Psoas muscle (tissue), 7 donors: ENCODE measurements at regions not wholly inside any gene's neighbourhood (a gene's known extent, or its start where the extent isn't known, plus 50 kb on each side); places are given as distances from the start of the nearest gene placed in this dataset.
A peak's percentile ranks its signal among the peaks of the same experiment; 100 is the strongest.

ENCODE experiments used
- ATAC-seq, 4 donors: fragments of 200-7000 bp; cut with Tn5 transposase; one replicate each; pipeline ENCODE4 v1.9.1; 2020; ENCODE audit warnings: moderate library complexity in 3 of 4, mild to moderate bottlenecking in 2 of 4
- DNase-seq, 2 donors: peaks; one replicate each; pipeline ENCODE4 v3.0.0-alpha.2; 2020
- H3K27ac ChIP-seq: fragments of 200-600 bp; one replicate; pipeline ENCODE4 v1.8.0; 2022
- H3K27me3 ChIP-seq, 3 donors: fragments of 200-600 bp in 1 of 3; one replicate each; pipeline versions ENCODE4 v1.6.1 to v1.8.0; 2013 to 2022; ENCODE audit warnings: low read length in 2 of 3, mild to moderate bottlenecking in 2 of 3, moderate library complexity in 1 of 3; ENCODE audit not compliant: insufficient read depth in 3 of 3
- H3K36me3 ChIP-seq, 2 donors: fragments of 200-600 bp in 1 of 2; one replicate each; pipeline versions ENCODE4 v1.6.1 to v1.8.0; 2013 to 2022; ENCODE audit warnings: low read depth in 1 of 2, mild to moderate bottlenecking in 1 of 2, moderate library complexity in 1 of 2; ENCODE audit not compliant: insufficient read depth in 1 of 2
- H3K4me1 ChIP-seq: fragments of 200-600 bp; one replicate; pipeline ENCODE4 v1.8.0; 2022
- H3K4me3 ChIP-seq: fragments of 200-600 bp; one replicate; pipeline ENCODE4 v1.8.0; 2022; ENCODE audit warnings: mild to moderate bottlenecking
- H3K9me3 ChIP-seq: fragments of 200-600 bp; one replicate; pipeline ENCODE4 v1.8.0; 2022
- WGBS, 3 donors: extraction: QIAGEN DNeasy Blood & Tissue Kit; methylation state at CpG; one replicate each; pipeline versions ENCODE4 v1.1.6 to v1.1.7; 2013; 5-methylcytosine and 5-hydroxymethylcytosine counted together
- intact Hi-C, 2 donors: fragments of 100-400 bp; cut with DNase I; formaldehyde crosslinking; loops; one replicate each; pipeline versions ENCODE4 v1.11.0 to v1.14.2; 2022
- TF ChIP-seq, protein P1 (sequence below): fragments of 200-600 bp; IDR thresholded peaks from one replicate; pipeline ENCODE4 v1.8.0; 2022; ENCODE audit warnings: antibody characterized with exemption
- donor health status: healthy with polysubstance abuse.
- donor health status: DM: no; HTN: no; CAD: no; lungs with moderate emphysema.
- donor health status: Bipolar disorder and iron deficiency.
- donor health status: healthy.
- donor health status: DM: yes; HTN: yes; CAD: no.
- donor health status: DM: no; HTN: no; CAD: no.
- donor health status: DM: yes; HTN: yes; CAD: no.

DNA sequence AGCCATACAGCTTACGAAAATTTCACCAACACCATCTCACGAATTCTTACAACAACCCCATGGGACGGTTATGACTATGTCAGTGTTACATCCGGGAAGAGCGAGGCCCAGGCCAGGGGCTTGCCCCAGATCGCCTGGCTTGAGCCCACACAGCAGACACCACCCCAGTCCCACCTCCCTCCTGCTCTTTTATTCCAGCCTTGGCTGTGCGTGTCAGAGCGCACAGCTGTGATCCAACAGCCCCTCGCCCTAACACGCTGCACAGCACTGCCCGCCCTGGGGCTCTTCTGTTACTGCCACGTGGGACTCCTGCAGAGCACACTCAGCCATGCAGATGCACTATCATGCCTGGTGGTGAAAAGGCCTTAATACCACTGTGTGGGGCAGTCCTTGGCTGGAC lies 127.9 kb downstream of the ENGASE start:
- Histone ChIP-seq H3K4me1 (no peaks in the 10 kb centered on the region), H3K36me3 (no peaks in the 10 kb centered on the region), H3K27me3 (peaks cover 0 to 63% (median 25%) of the 10 kb centered on the region in 3 donors), H3K4me3 (no peak overlapping the region), H3K27ac (no peak overlapping the region), H3K9me3 (no peaks in the 10 kb centered on the region)
- ATAC-seq (no peak), DNase-seq (no peak)
- 22 to 44% (median 27%) methylated on average over 12 of the region's 12 CpGs for WGBS, 3 donors
- TF ChIP-seq, protein P1, sequence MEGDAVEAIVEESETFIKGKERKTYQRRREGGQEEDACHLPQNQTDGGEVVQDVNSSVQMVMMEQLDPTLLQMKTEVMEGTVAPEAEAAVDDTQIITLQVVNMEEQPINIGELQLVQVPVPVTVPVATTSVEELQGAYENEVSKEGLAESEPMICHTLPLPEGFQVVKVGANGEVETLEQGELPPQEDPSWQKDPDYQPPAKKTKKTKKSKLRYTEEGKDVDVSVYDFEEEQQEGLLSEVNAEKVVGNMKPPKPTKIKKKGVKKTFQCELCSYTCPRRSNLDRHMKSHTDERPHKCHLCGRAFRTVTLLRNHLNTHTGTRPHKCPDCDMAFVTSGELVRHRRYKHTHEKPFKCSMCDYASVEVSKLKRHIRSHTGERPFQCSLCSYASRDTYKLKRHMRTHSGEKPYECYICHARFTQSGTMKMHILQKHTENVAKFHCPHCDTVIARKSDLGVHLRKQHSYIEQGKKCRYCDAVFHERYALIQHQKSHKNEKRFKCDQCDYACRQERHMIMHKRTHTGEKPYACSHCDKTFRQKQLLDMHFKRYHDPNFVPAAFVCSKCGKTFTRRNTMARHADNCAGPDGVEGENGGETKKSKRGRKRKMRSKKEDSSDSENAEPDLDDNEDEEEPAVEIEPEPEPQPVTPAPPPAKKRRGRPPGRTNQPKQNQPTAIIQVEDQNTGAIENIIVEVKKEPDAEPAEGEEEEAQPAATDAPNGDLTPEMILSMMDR = no peak
- intact Hi-C loops = no loop called here

GRCh38 chr17:79201536-79202227 lies 127.1 kb downstream of the ENGASE start:
- Histone ChIP-seq H3K27ac (no peak overlapping the region), H3K9me3 (no peaks in the 10 kb centered on the region), H3K36me3 (no peaks in the 10 kb centered on the region), H3K4me3 (no peak overlapping the region), H3K27me3 (peaks cover 0 to 66% (median 25%) of the 10 kb centered on the region in 3 donors), H3K4me1 (no peaks in the 10 kb centered on the region)
- no peak for DNase-seq
- TF ChIP-seq, protein P1 = no peak
- intact Hi-C loops = no loop called here
- peak in 1 of 4 donors; percentile 66 for ATAC-seq
- WGBS, 3 donors = 43 to 47% (median 46%) methylated on average over 14 to 15 of the region's 15 CpGs

DNA sequence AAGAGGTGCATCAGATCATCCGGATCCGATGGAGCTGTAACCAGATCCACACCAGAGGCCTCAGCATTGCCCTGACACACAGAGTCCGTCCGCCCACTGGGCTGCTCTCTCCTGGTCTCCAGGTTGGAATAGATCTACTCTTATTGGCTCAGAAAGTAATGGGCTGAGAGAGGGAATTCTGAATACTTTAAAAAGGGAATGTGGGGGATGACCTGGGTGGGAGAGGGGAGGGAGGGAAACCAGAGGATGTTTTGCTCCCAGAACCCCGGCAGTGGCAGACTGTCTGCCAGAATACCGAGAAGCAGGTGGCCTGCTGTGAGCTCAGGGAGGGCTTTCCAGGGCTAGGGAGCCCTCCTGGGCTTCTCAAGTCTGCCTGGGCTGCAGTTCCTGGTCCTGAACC lies 126.5 kb downstream of the ENGASE start:
- Histone ChIP-seq H3K27ac (no peak overlapping the region), H3K27me3 (peaks cover 0 to 65% (median 25%) of the 10 kb centered on the region in 3 donors), H3K4me3 (no peak overlapping the region), H3K36me3 (no peaks in the 10 kb centered on the region), H3K9me3 (no peaks in the 10 kb centered on the region), H3K4me1 (no peaks in the 10 kb centered on the region)
- 18 to 24% (median 22%) methylated on average over 6 of the region's 6 CpGs for WGBS, 3 donors
- ATAC-seq (no peak), DNase-seq (no peak)
- TF ChIP-seq, protein P1 = no peak
- intact Hi-C loops = no loop called here

DNA sequence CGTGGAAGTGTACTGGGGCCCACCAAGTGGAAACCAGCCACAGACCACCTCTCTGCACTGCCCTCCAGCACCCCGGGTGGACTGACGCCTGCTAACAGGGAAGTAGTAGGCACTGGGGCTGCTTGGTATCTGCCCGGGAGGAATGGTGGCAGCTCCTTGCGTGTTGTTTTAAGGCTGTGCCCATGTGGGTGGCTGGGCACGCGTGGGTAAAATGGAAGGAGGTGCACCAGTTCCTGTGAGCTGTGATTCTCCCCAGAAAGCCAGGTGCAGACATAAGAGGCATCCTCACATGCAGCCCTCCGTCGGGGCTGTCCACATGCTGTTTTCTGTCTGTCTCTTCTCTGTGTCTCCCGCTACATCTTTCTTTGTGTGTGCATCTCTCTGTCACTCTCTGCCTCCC lies 122.3 kb downstream of the ENGASE start:
- intact Hi-C loops = no loop called here
- WGBS, 3 donors = 67 to 73% (median 71%) methylated on average over 9 to 10 of the region's 10 CpGs
- DNase-seq = no peak
- Histone ChIP-seq H3K27me3 (peaks cover 0 to 71% (median 17%) of the 10 kb centered on the region in 3 donors), H3K9me3 (no peaks in the 10 kb centered on the region), H3K4me3 (no peak overlapping the region), H3K4me1 (no peaks in the 10 kb centered on the region), H3K27ac (no peak overlapping the region), H3K36me3 (no peaks in the 10 kb centered on the region)
- TF ChIP-seq, protein P1 = no peak
- ATAC-seq = no peak
